Right lobe of liver (tissue), 6 donors: ENCODE measurements at regions not wholly inside any gene's neighbourhood (a gene's known extent, or its start where the extent isn't known, plus 50 kb on each side); places are given as distances from the start of the nearest gene placed in this dataset.

Experiments
- ATAC-seq, 4 donors: fragments of 200-7000 bp; cut with Tn5 transposase; one replicate each; pipeline ENCODE4 v1.9.1; 2020; ENCODE audit warnings: mild to moderate bottlenecking in 4 of 4, moderate library complexity in 4 of 4
- DNase-seq, 3 donors: peaks; one replicate each; pipeline ENCODE4 v3.0.0-alpha.2; 2020
- H3K27ac ChIP-seq, 3 donors: fragments of 200-600 bp; one replicate each; pipeline ENCODE4 v1.8.0; 2022
- H3K27me3 ChIP-seq, 2 donors: fragments of 200-600 bp; one replicate each; pipeline ENCODE4 v1.8.0; 2022
- H3K36me3 ChIP-seq, 4 donors: fragments of 200-600 bp; sonication (generic) in 1 of 4; one replicate each; pipeline versions ENCODE4 v1.5.1 to v1.8.0; 2017 to 2022; ENCODE audit warnings: control low read depth in 1 of 4
- H3K4me1 ChIP-seq, 4 donors: fragments of 200-600 bp; sonication (generic) in 1 of 4; one replicate each; pipeline versions ENCODE4 v1.5.1 to v1.8.0; 2017 to 2022; ENCODE audit warnings: control low read depth in 1 of 4
- H3K4me3 ChIP-seq, 3 donors: fragments of 200-600 bp; one replicate each; pipeline ENCODE4 v1.8.0; 2022
- H3K9me3 ChIP-seq, 4 donors: fragments of 200-600 bp; sonication (generic) in 1 of 4; one replicate each; pipeline versions ENCODE4 v1.5.1 to v1.8.0; 2017 to 2022; ENCODE audit warnings: control low read depth in 1 of 4
- POLR2A ChIP-seq: fragments of 450-650 bp; IDR thresholded peaks from one replicate; pipeline ENCODE4 v1.6.1; 2017; ENCODE audit warnings: antibody characterized with exemption, mild to moderate bottlenecking
- WGBS: methylation state at CpG from one replicate; pipeline ENCODE4 v1.1.6; 2018; ENCODE audit warnings: low coverage, low lambda C conversion rate; ENCODE audit not compliant: insufficient coverage; ENCODE audit errors: missing lambda C conversion rate; 5-methylcytosine and 5-hydroxymethylcytosine counted together
- intact Hi-C, 2 donors: fragments of 100-400 bp; cut with DNase I; formaldehyde crosslinking; loops; one replicate each; pipeline versions ENCODE4 v1.11.2 to v1.14.1; 2022
- TF ChIP-seq, protein P1 (sequence below), 4 donors: fragments of 200-600 bp in 3 of 4; fragments of 450-650 bp in 1 of 4; IDR thresholded peaks; one replicate each; pipeline versions ENCODE4 v1.5.1 to v1.8.0; 2016 to 2022; ENCODE audit warnings: antibody characterized with exemption in 4 of 4, mild to moderate bottlenecking in 2 of 4
- donor health status: DM: no; HTN: yes; CAD: no.
- donor health status: DM: no; HTN: no; CAD: no.
- donor health status: DM: no; HTN: no; CAD: no.
- donor health status: DM: no; HTN: yes; CAD: no.
- donor health status: DM: no; HTN: yes; CAD: no.

DNA sequence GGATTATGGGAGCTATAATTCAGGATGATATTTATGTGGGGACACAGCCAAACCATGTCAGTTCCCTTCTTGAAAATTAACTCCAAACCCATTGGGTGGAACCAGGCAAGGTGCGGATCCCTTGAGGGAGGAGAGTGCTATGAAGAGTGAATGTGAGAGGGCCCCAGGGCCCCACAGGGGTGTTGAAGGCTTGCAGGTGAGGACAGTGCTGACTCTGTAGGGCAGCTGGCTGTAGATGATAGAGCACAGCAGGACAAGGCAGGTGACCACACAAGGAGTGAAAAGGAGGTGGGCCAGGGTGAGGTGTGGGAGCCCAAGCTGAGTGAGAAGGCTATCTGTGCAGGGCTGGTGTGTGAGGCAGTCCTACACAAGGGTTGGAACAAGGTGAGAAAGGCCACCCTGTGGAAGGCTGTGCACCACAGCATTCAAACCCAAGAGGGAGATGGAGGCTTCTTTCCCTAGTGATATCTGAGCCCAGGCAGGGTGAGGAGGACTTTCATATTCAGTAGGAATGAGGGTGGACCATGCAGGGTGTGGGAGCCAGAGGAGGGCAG lies 746.0 kb upstream of the CELF2 start:
- 67% methylated on average over 1 of the region's 1 CpG for WGBS
- peak in 2 of 4 donors; percentile 9 to 31 for ATAC-seq
- intact Hi-C loops = no loop called here
- Histone ChIP-seq H3K36me3 (no peaks in the 10 kb centered on the region), H3K9me3 (no peaks in the 10 kb centered on the region), H3K27ac (no peak overlapping the region), H3K4me3 (no peak overlapping the region), H3K27me3 (no peaks in the 10 kb centered on the region), H3K4me1 (no peaks in the 10 kb centered on the region)
- no peak for DNase-seq
- TF ChIP-seq, protein P1, sequence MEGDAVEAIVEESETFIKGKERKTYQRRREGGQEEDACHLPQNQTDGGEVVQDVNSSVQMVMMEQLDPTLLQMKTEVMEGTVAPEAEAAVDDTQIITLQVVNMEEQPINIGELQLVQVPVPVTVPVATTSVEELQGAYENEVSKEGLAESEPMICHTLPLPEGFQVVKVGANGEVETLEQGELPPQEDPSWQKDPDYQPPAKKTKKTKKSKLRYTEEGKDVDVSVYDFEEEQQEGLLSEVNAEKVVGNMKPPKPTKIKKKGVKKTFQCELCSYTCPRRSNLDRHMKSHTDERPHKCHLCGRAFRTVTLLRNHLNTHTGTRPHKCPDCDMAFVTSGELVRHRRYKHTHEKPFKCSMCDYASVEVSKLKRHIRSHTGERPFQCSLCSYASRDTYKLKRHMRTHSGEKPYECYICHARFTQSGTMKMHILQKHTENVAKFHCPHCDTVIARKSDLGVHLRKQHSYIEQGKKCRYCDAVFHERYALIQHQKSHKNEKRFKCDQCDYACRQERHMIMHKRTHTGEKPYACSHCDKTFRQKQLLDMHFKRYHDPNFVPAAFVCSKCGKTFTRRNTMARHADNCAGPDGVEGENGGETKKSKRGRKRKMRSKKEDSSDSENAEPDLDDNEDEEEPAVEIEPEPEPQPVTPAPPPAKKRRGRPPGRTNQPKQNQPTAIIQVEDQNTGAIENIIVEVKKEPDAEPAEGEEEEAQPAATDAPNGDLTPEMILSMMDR (IDR thresholded peaks at IDR 0.05) = no peak
- no peak for TF ChIP-seq POLR2A

DNA sequence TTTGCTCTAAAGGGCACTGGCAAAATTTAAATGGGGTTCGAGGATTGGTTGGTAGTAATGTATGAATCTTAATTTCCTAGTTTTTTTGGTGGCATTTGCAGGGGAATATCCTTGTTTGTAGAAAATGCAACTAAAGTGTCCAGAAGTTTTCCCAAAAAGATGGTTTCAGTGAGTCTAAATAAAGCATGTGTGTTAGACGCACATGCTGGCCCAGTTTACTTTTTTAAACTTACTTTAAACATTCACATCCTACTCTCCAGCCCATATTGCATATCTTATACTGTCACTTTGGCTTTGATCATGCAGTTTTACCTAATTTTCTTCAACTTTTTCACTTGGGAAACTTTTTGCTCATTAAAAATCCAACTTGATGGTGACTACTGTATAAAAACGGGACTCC lies 744.0 kb upstream of the CELF2 start:
- no peak for ATAC-seq
- Histone ChIP-seq H3K27ac (no peak overlapping the region), H3K4me1 (no peaks in the 10 kb centered on the region), H3K27me3 (no peaks in the 10 kb centered on the region), H3K4me3 (no peak overlapping the region), H3K36me3 (no peaks in the 10 kb centered on the region), H3K9me3 (no peaks in the 10 kb centered on the region)
- TF ChIP-seq, protein P1 (IDR thresholded peaks at IDR 0.05) = no peak
- TF ChIP-seq POLR2A = no peak
- intact Hi-C loops = no loop called here
- 41% methylated on average over 3 of the region's 3 CpGs for WGBS
- no peak for DNase-seq

DNA sequence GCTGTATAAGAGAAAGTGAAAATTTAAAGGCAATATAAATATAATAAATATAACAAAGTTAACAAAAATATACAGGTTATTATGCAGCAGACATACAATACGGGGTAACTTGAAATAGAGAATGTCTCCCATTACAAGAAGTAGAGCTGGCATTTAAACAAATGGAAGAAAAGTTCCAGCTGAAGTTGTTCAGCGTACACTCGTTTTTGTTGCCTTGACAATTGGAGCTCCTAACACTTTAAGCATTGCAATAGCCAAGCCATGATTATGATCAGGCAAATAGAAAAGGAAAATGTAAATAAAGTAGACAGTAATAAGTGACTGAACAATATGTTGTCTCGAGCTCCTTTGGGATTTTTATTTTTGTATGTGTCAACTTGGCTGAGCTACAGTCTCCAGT lies 737.8 kb upstream of the CELF2 start:
- intact Hi-C loops = no loop called here
- Histone ChIP-seq H3K9me3 (no peaks in the 10 kb centered on the region), H3K27ac (no peak overlapping the region), H3K4me1 (no peaks in the 10 kb centered on the region), H3K4me3 (no peak overlapping the region), H3K27me3 (no peaks in the 10 kb centered on the region), H3K36me3 (no peaks in the 10 kb centered on the region)
- DNase-seq = no peak
- ATAC-seq = no peak
- WGBS = 57% methylated on average over 4 of the region's 4 CpGs
- TF ChIP-seq POLR2A = no peak
- TF ChIP-seq, protein P1 (IDR thresholded peaks at IDR 0.05) = no peak

DNA sequence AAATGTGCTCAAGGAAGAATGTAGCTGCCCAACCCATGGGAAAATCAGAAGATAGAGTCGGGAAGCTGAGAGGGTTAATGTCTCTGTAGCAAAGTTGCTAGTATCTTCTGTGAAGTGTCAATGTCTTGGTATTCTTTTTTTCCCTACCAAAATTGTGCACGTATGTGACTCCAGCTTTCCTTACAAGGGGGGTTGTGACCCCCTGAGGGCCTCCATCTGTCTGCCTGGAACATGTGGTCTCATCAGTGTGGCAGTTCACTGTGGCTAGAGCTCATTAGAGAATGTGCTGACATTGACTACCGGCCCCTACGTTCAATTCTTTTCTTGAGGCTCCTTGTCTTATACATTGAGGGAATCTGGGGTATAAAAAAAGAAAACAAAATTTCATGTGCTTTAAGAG lies 725.2 kb upstream of the CELF2 start:
- Histone ChIP-seq H3K27ac (no peak overlapping the region), H3K36me3 (no peaks in the 10 kb centered on the region), H3K27me3 (no peaks in the 10 kb centered on the region), H3K9me3 (no peaks in the 10 kb centered on the region), H3K4me3 (no peak overlapping the region), H3K4me1 (no peaks in the 10 kb centered on the region)
- intact Hi-C loops = no loop called here
- WGBS = 71% methylated on average over 3 of the region's 4 CpGs
- DNase-seq (no peak), ATAC-seq (no peak)
- TF ChIP-seq POLR2A = no peak
- TF ChIP-seq, protein P1 (IDR thresholded peaks at IDR 0.05) = no peak

DNA sequence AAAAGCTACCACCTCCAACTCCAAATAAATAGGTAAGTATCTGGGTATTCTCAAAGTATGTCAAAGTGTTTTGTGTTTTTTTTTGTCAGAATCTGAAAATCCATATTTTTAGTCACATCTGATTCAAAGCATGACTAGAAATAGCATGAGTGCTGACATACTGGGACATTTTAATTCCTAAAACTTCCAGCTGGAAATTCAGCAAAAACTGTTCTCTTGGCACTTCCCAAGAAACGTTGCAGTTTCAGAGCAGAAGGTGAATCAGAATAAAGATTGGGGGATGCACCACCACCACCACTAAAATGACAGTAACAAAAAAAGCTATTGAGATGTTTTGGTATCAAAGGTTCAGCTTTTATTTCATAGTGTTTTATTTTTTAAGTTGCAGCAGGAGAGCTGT lies 724.6 kb upstream of the CELF2 start:
- no peaks in the 10 kb centered on the region for H3K9me3 ChIP-seq
- H3K4me1 ChIP-seq = no peaks in the 10 kb centered on the region
- 17% methylated on average over 1 of the region's 1 CpG for WGBS
- no peak overlapping the region for H3K27ac ChIP-seq
- no peaks in the 10 kb centered on the region for H3K27me3 ChIP-seq
- intact Hi-C loops = no loop called here
- TF ChIP-seq, protein P1 (IDR thresholded peaks at IDR 0.05) = no peak
- no peak for TF ChIP-seq POLR2A
- H3K4me3 ChIP-seq = no peak overlapping the region
- no peaks in the 10 kb centered on the region for H3K36me3 ChIP-seq
- DNase-seq = no peak
- no peak for ATAC-seq
